MM.1S (cell line): ENCODE measurements at regions not wholly inside any gene's neighbourhood (a gene's known extent, or its start where the extent isn't known, plus 50 kb on each side); places are given as distances from the start of the nearest gene placed in this dataset.

Experiments used
- CTCF ChIP-seq: fragments of 300-600 bp; sonication (generic); IDR thresholded peaks from 2 replicates; pipeline ENCODE4 v1.5.1; 2016; ENCODE audit warnings: antibody characterized with exemption, low read length, mixed read lengths
- EZH2 ChIP-seq: fragments of 300-600 bp; sonication (generic); optimal IDR thresholded peaks from 2 replicates; pipeline ENCODE3; 2017; ENCODE audit warnings: low read depth, mild to moderate bottlenecking, antibody characterized with exemption, low read length, mixed read lengths

- TF ChIP-seq CTCF: no peak
- TF ChIP-seq EZH2: no peak
Measured at GRCh38 chr13:40124633-40125015, 469.2 kb downstream of the COG6 start.
